Lung (tissue), 11 donors: ENCODE measurements at regions not wholly inside any gene's neighbourhood (a gene's known extent, or its start where the extent isn't known, plus 50 kb on each side); places are given as distances from the start of the nearest gene placed in this dataset.
"Not testable (repeated sequence)": the region's sequence is repeated elsewhere in the genome, so short reads cannot be mapped to it uniquely, and the experiment has no call there.

ENCODE experiments used
- ATAC-seq: fragments of 200-7000 bp; cut with Tn5 transposase; one replicate; pipeline ENCODE4 v1.9.1; 2020; ENCODE audit warnings: moderate number of reproducible peaks; ENCODE audit not compliant: insufficient read depth, low FRiP score
- DNase-seq, 3 donors: peaks; one replicate each; pipeline ENCODE4 v3.0.0-alpha.2; 2013 to 2017
- H3K27ac ChIP-seq, 2 donors: one replicate each; pipeline ENCODE4 v1.5.1; 2013; ENCODE audit warnings: mild to moderate bottlenecking in 2 of 2, moderate library complexity in 2 of 2, control low read depth in 1 of 2, inconsistent platforms in 1 of 2, low read depth in 1 of 2, low read length in 1 of 2
- H3K27me3 ChIP-seq, 3 donors: one replicate each; pipeline ENCODE4 v1.5.1; 2013; ENCODE audit warnings: low read length in 2 of 3; ENCODE audit not compliant: control insufficient read depth in 3 of 3, insufficient read depth in 3 of 3
- H3K36me3 ChIP-seq, 4 donors: one replicate each; pipeline ENCODE4 v1.5.1; 2013; ENCODE audit warnings: low read length in 4 of 4, mild to moderate bottlenecking in 1 of 4, moderate library complexity in 1 of 4; ENCODE audit not compliant: control insufficient read depth in 4 of 4, insufficient read depth in 4 of 4
- H3K4me1 ChIP-seq, 5 donors: one replicate each; pipeline ENCODE4 v1.5.1; 2013; ENCODE audit warnings: low read length in 5 of 5, mild to moderate bottlenecking in 2 of 5, moderate library complexity in 1 of 5; ENCODE audit not compliant: control insufficient read depth in 5 of 5, insufficient read depth in 5 of 5
- H3K4me3 ChIP-seq: one replicate; pipeline ENCODE4 v1.5.1; 2013; ENCODE audit warnings: mild to moderate bottlenecking, control low read depth, moderate library complexity
- H3K9ac ChIP-seq, 2 donors: one replicate each; pipeline ENCODE4 v1.5.1; 2013; ENCODE audit warnings: low read length in 2 of 2, control low read depth in 1 of 2; ENCODE audit not compliant: insufficient read depth in 1 of 2
- H3K9me3 ChIP-seq, 4 donors: one replicate each; pipeline ENCODE4 v1.5.1; 2013; ENCODE audit warnings: low read length in 3 of 4, mild to moderate bottlenecking in 1 of 4, moderate library complexity in 1 of 4; ENCODE audit not compliant: control insufficient read depth in 4 of 4, insufficient read depth in 3 of 4
- CTCF ChIP-seq: IDR thresholded peaks from 2 replicates; pipeline ENCODE4 v1.5.1; 2012; ENCODE audit warnings: mild to moderate bottlenecking; ENCODE audit errors: control extremely low read depth, extremely low read depth
- WGBS, 2 donors: extraction: QIAGEN DNeasy Blood & Tissue Kit; methylation state at CpG; one replicate each; pipeline ENCODE4 v1.1.7; 2013; 5-methylcytosine and 5-hydroxymethylcytosine counted together
- donor health status: control.
- donor health status: control.
- donor health status: Bipolar disorder and iron deficiency.
- donor health status: healthy.
- donor health status: DM: yes; HTN: yes; CAD: no.

- not testable (repeated sequence) for H3K36me3 ChIP-seq, H3K4me1 ChIP-seq, H3K27me3 ChIP-seq, ATAC-seq, H3K9ac ChIP-seq, H3K27ac ChIP-seq, H3K4me3 ChIP-seq, DNase-seq, H3K9me3 ChIP-seq
- WGBS, 2 donors = 27 to 51% methylated on average over 9 of the region's 9 CpGs
Observed at GRCh38 chr4:59560141-59560648, 1639.9 kb upstream of the ADGRL3 start.

GRCh38 chr4:59565836-59566235 is 1634.3 kb upstream of the ADGRL3 start:
- no peaks in the 10 kb centered on the region for H3K9me3 ChIP-seq
- H3K9ac ChIP-seq = no peak overlapping the region
- no peak for ATAC-seq
- no peak for TF ChIP-seq CTCF
- DNase-seq = no peak
- no peak overlapping the region for H3K27ac ChIP-seq
- WGBS, 2 donors = 72 to 76% methylated on average over 1 of the region's 1 CpG
- no peaks in the 10 kb centered on the region for H3K27me3 ChIP-seq
- H3K4me3 ChIP-seq = no peak overlapping the region
- no peaks in the 10 kb centered on the region for H3K36me3 ChIP-seq
- no peaks in the 10 kb centered on the region for H3K4me1 ChIP-seq

- Histone ChIP-seq H3K27ac (no peak overlapping the region), H3K4me1 (no peaks in the 10 kb centered on the region)
Observed at GRCh38 chr4:59570860-59571476, 1629.2 kb upstream of the ADGRL3 start.

More at GRCh38 chr4:59570860-59571476, 1629.2 kb upstream of the ADGRL3 start:
- WGBS, 2 donors = 39 to 76% methylated on average over 2 of the region's 2 CpGs
- no peaks in the 10 kb centered on the region for H3K27me3 ChIP-seq
- ATAC-seq (no peak), DNase-seq (peak in 1 of 3 donors; percentile 7)
- H3K4me3 ChIP-seq = no peak overlapping the region
- H3K36me3 ChIP-seq = no peaks in the 10 kb centered on the region
- no peak overlapping the region for H3K9ac ChIP-seq
- no peaks in the 10 kb centered on the region for H3K9me3 ChIP-seq
- no peak for TF ChIP-seq CTCF
